ENCODE measurements at regions not wholly inside any gene's neighbourhood (a gene's known extent, or its start where the extent isn't known, plus 50 kb on each side); places are given as distances from the start of the nearest gene placed in this dataset.
A peak's percentile ranks its signal among the peaks of the same experiment; 100 is the strongest.

- TF ChIP-seq, protein P1, sequence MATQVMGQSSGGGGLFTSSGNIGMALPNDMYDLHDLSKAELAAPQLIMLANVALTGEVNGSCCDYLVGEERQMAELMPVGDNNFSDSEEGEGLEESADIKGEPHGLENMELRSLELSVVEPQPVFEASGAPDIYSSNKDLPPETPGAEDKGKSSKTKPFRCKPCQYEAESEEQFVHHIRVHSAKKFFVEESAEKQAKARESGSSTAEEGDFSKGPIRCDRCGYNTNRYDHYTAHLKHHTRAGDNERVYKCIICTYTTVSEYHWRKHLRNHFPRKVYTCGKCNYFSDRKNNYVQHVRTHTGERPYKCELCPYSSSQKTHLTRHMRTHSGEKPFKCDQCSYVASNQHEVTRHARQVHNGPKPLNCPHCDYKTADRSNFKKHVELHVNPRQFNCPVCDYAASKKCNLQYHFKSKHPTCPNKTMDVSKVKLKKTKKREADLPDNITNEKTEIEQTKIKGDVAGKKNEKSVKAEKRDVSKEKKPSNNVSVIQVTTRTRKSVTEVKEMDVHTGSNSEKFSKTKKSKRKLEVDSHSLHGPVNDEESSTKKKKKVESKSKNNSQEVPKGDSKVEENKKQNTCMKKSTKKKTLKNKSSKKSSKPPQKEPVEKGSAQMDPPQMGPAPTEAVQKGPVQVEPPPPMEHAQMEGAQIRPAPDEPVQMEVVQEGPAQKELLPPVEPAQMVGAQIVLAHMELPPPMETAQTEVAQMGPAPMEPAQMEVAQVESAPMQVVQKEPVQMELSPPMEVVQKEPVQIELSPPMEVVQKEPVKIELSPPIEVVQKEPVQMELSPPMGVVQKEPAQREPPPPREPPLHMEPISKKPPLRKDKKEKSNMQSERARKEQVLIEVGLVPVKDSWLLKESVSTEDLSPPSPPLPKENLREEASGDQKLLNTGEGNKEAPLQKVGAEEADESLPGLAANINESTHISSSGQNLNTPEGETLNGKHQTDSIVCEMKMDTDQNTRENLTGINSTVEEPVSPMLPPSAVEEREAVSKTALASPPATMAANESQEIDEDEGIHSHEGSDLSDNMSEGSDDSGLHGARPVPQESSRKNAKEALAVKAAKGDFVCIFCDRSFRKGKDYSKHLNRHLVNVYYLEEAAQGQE (IDR thresholded peaks at IDR 0.05; ENCODE audit: low read depth, low read length) = 0 out of 2 replicates have a peak, but pooled peaks have one; percentile 24
- TF ChIP-seq RAD21 (IDR thresholded peaks at IDR 0.05; ENCODE audit: low read length) = no peak; the same call in 1 of the 2 replicates
- peak; percentile 35 to 68; a peak in 2 of 4 replicates for TF ChIP-seq EP300 (IDR thresholded peaks at IDR 0.05; ENCODE audit: borderline replicate concordance in 1 of 2, low read depth in 1 of 2, low read length in 1 of 2)
- TF ChIP-seq RFX5 (IDR thresholded peaks at IDR 0.05; ENCODE audit: low read length) = no peak
- TF ChIP-seq, protein P2, sequence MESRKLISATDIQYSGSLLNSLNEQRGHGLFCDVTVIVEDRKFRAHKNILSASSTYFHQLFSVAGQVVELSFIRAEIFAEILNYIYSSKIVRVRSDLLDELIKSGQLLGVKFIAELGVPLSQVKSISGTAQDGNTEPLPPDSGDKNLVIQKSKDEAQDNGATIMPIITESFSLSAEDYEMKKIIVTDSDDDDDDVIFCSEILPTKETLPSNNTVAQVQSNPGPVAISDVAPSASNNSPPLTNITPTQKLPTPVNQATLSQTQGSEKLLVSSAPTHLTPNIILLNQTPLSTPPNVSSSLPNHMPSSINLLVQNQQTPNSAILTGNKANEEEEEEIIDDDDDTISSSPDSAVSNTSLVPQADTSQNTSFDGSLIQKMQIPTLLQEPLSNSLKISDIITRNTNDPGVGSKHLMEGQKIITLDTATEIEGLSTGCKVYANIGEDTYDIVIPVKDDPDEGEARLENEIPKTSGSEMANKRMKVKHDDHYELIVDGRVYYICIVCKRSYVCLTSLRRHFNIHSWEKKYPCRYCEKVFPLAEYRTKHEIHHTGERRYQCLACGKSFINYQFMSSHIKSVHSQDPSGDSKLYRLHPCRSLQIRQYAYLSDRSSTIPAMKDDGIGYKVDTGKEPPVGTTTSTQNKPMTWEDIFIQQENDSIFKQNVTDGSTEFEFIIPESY (IDR thresholded peaks at IDR 0.05; ENCODE audit: borderline replicate concordance, low read depth) = no peak
- TF ChIP-seq YY1 (IDR thresholded peaks at IDR 0.05; ENCODE audit: low read depth) = no peak
- TF ChIP-seq RXRA (IDR thresholded peaks at IDR 0.05; ENCODE audit: borderline replicate concordance, low read depth) = no peak
Measured at GRCh38 chr2:174663550-174663949, 65.9 kb upstream of the WIPF1 start (continued).

- no peaks in the 10 kb centered on the region for H3K9me3 ChIP-seq
- peaks cover 82% of the 10 kb centered on the region for H3K79me2 ChIP-seq (ENCODE audit: insufficient read depth)
- ChIA-PET POLR2A (interaction anchor here (1.5 to 1.9 kb wide), 2 partner anchors 11 to 19 kb away, joined by 10 to 13 read pairs; no protein-coding TSS in a partner anchor), CTCF (interaction anchor here (0.6 to 2.9 kb wide), 8 partner anchors 11 to 84 kb away, joined by 3 to 14 read pairs (median 4); no protein-coding TSS in a partner anchor)
- H4K20me1 ChIP-seq (ENCODE audit: insufficient read depth) = peaks cover 8% of the 10 kb centered on the region
- peaks cover 33 to 67% of the 10 kb centered on the region in 2 experiments for H3K4me1 ChIP-seq (ENCODE audit: control insufficient read depth in 1 of 2, insufficient read depth in 2 of 2, low read depth in 1 of 2, low read length in 1 of 2)
- no peak for TF ChIP-seq RFX5 (IDR thresholded peaks at IDR 0.05; ENCODE audit: low read length)
- TF ChIP-seq, protein P3, sequence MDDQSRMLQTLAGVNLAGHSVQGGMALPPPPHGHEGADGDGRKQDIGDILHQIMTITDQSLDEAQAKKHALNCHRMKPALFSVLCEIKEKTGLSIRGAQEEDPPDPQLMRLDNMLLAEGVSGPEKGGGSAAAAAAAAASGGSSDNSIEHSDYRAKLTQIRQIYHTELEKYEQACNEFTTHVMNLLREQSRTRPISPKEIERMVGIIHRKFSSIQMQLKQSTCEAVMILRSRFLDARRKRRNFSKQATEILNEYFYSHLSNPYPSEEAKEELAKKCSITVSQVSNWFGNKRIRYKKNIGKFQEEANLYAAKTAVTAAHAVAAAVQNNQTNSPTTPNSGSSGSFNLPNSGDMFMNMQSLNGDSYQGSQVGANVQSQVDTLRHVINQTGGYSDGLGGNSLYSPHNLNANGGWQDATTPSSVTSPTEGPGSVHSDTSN (IDR thresholded peaks at IDR 0.05) = no peak
- TF ChIP-seq NRF1 (IDR thresholded peaks at IDR 0.05; ENCODE audit: low read depth, low read length) = no peak
- TF ChIP-seq JUND (IDR thresholded peaks at IDR 0.05) = no peak
- TF ChIP-seq GABPA (IDR thresholded peaks at IDR 0.05; ENCODE audit: low read depth) = no peak
- no peak for TF ChIP-seq USF1 (IDR thresholded peaks at IDR 0.05; ENCODE audit: borderline replicate concordance, low read depth)
- TF ChIP-seq RAD21 (IDR thresholded peaks at IDR 0.05; ENCODE audit: low read length) = no peak
- TF ChIP-seq SIN3A (IDR thresholded peaks at IDR 0.05; ENCODE audit: borderline replicate concordance, low read depth, low read length) = no peak
- no peak for TF ChIP-seq POLR2AphosphoS5 (IDR thresholded peaks at IDR 0.05; ENCODE audit: low read depth, low read length)
- TF ChIP-seq MEF2A (IDR thresholded peaks at IDR 0.05; ENCODE audit: borderline replicate concordance, low read depth) = no peak
- TF ChIP-seq, protein P2 (IDR thresholded peaks at IDR 0.05; ENCODE audit: borderline replicate concordance, low read depth) = no peak
- TF ChIP-seq EP300 (IDR thresholded peaks at IDR 0.05; ENCODE audit: borderline replicate concordance in 1 of 2, low read depth in 1 of 2, low read length in 1 of 2) = no peak
- no peak for TF ChIP-seq FOXJ3 (CRISPR knock-in tag; IDR thresholded peaks at IDR 0.05)
- TF ChIP-seq FOSL2 (IDR thresholded peaks at IDR 0.05; ENCODE audit: borderline replicate concordance, low read depth) = no peak
- TF ChIP-seq FOXM1 (IDR thresholded peaks at IDR 0.05; ENCODE audit: low read depth) = no peak
- H3K27me3 ChIP-seq (ENCODE audit: insufficient read depth) = no peaks in the 10 kb centered on the region
- H2AFZ ChIP-seq (ENCODE audit: low read depth) = no peak overlapping the region
- H3F3A ChIP-seq (replicated peaks; ENCODE audit: insufficient read depth) = peaks cover 22% of the 10 kb centered on the region
- no peak for DNase-seq
- no peaks in the 10 kb centered on the region for H3K9me2 ChIP-seq
- 87% methylated on average over 3 of the region's 3 CpGs for WGBS (ENCODE audit: low lambda C conversion rate)
- peak overlapping the region; percentile 27; the same call in 1 of the 2 replicates for H3K9ac ChIP-seq
- no peak overlapping the region for H3K4me3 ChIP-seq (ENCODE audit: low read depth in 2 of 2, low read length in 1 of 2)
- peaks cover 8 to 11% of the 10 kb centered on the region in 2 experiments for H3K36me3 ChIP-seq (replicated peaks in 1 of 2; ENCODE audit: control insufficient read depth in 1 of 2, insufficient read depth in 2 of 2, low read length in 1 of 2)
- peak overlapping the region; percentile 91 to 99 for H3K27ac ChIP-seq (ENCODE audit: low read depth in 2 of 2, low read length in 1 of 2)
- H3K4me2 ChIP-seq = peak overlapping the region; percentile 61
Measured at GRCh38 chr2:174662859-174663258, 65.3 kb upstream of the WIPF1 start.

All from SK-N-SH (cell line).